ENCODE measurements at regions not wholly inside any gene's neighbourhood (a gene's known extent, or its start where the extent isn't known, plus 50 kb on each side); places are given as distances from the start of the nearest gene placed in this dataset.

DNA sequence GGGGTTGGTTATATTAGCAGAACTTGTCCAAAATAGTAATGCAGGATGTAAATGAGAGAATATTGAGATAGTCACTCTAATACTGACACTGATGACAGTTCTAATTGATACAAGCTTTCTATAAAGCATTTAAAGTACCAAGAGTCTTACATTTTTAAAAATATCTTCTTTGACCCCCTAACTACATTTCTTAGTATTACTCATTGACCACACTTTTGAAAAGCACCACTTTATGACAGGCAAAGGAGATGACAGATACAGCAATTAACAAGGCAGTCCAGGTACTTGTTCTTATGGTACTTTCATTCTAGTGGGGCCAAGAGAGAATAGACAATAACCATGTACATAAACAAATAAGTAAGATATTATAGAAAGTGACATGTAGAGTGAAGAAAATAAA, 139.4 kb upstream of the EYA4 start:
- Mint-ChIP-seq H3K36me3 (ENCODE audit: low read depth) (no peaks in the 10 kb centered on the region), H3K27ac (no peak overlapping the region), H3K27me3 (ENCODE audit: low read depth) (no peaks in the 10 kb centered on the region), H3K4me3 (no peak overlapping the region), H3K4me1 (peaks cover 20% of the 10 kb centered on the region), H3K9me3 (no peaks in the 10 kb centered on the region)
- TF ChIP-seq, protein P1, sequence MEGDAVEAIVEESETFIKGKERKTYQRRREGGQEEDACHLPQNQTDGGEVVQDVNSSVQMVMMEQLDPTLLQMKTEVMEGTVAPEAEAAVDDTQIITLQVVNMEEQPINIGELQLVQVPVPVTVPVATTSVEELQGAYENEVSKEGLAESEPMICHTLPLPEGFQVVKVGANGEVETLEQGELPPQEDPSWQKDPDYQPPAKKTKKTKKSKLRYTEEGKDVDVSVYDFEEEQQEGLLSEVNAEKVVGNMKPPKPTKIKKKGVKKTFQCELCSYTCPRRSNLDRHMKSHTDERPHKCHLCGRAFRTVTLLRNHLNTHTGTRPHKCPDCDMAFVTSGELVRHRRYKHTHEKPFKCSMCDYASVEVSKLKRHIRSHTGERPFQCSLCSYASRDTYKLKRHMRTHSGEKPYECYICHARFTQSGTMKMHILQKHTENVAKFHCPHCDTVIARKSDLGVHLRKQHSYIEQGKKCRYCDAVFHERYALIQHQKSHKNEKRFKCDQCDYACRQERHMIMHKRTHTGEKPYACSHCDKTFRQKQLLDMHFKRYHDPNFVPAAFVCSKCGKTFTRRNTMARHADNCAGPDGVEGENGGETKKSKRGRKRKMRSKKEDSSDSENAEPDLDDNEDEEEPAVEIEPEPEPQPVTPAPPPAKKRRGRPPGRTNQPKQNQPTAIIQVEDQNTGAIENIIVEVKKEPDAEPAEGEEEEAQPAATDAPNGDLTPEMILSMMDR (IDR thresholded peaks at IDR 0.05; ENCODE audit: unreplicated experiment in 3 of 3): no peak

DNA sequence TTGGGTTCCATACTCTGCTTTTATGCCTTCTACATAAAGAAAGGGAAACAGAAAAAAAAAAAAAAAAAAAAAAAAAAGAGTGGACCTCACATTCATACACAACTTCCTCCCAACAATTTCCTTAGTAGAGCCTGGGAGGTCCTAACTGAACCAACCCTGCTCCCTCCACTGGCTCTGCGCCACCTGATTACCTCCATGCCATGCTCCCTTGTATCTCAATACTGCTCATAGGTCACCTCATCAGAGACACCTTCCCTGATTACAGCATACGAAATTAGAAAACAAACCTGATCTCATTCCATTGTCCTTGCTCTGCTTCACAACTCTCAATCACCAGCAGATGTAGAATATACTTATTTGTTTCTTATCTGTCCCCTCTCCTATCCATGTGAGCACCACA, 134.2 kb upstream of the EYA4 start:
- Mint-ChIP-seq H3K36me3 (ENCODE audit: low read depth) (no peaks in the 10 kb centered on the region), H3K9me3 (no peaks in the 10 kb centered on the region), H3K4me3 (no peak overlapping the region), H3K27ac (peak overlapping the region in 1 of 3 experiments; percentile 45), H3K4me1 (peaks cover 18% of the 10 kb centered on the region), H3K27me3 (ENCODE audit: low read depth) (no peaks in the 10 kb centered on the region)
- TF ChIP-seq, protein P1 (IDR thresholded peaks at IDR 0.05; ENCODE audit: unreplicated experiment in 3 of 3): no peak

DNA sequence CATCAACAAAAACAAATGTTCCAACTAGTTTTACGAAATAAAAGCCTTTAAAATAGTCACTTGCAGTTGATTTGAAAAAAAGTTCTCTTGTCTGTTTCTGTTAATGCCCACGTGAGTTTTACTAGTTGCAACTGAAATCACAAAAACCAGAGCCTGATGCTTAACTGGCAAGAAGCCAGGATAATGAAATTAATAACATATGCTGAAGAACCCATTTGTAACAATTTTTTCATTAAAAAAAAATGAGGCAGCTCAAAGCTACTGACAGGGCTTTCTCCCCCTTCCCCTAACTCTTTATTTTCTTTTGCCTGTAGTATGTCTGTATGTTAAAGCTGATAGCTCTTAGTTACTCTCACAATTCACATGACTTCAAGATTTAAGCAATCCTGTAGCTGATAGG, 132.7 kb upstream of the EYA4 start:
- Mint-ChIP-seq H3K9me3 (no peaks in the 10 kb centered on the region), H3K36me3 (ENCODE audit: low read depth) (no peaks in the 10 kb centered on the region), H3K27ac (peak overlapping the region; percentile 11 to 32 (median 17)), H3K4me1 (peaks cover 18% of the 10 kb centered on the region), H3K4me3 (no peak overlapping the region), H3K27me3 (ENCODE audit: low read depth) (no peaks in the 10 kb centered on the region)
- TF ChIP-seq, protein P1 (IDR thresholded peaks at IDR 0.05; ENCODE audit: unreplicated experiment in 3 of 3): no peak

DNA sequence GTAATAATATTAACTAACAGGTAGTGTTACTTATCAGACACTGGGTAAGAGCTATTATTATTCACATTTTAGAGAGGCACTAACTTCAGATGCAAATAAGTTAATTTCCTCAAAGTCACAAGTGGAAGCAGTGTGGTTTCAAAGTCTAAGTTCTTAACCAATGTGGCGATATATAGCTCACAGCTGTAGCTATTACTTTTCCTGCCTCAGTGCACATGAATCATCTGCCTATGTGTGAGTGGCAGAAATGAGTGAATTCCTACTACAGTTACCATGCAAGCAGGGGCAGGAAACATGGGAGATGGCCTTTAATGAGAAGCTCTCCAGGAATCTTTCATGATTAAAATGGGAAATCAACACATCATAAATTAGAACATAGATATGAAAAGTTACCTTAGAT, 126.2 kb upstream of the EYA4 start:
- H3K4me3 Mint-ChIP-seq: no peak overlapping the region
- TF ChIP-seq, protein P1 (IDR thresholded peaks at IDR 0.05; ENCODE audit: unreplicated experiment in 3 of 3): no peak
- peaks cover 5% of the 10 kb centered on the region for H3K36me3 Mint-ChIP-seq (ENCODE audit: low read depth)
- no peaks in the 10 kb centered on the region for H3K27me3 Mint-ChIP-seq (ENCODE audit: low read depth)
- H3K27ac Mint-ChIP-seq: no peak overlapping the region
- peaks cover 10% of the 10 kb centered on the region for H3K4me1 Mint-ChIP-seq
- H3K9me3 Mint-ChIP-seq: peaks cover 15% of the 10 kb centered on the region

DNA sequence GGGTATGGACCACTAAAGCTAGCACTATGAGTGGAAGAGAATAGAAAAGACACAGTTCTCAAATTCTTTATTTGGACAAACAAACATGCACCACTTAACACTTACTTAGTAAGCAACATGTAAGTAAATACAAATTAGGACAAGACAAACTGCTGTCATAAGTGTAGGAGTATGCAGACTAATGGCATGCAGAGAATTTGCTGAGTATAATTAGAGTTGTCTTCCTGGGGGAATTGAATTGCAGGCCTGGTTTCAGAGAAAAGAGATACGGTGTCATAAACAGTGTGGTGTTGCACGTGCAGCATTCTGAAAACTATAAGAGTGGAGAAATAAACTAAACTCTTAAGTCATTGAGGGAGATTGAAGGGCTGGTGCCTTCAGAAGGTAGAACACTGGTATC, 125.2 kb upstream of the EYA4 start:
- peaks cover 23% of the 10 kb centered on the region for H3K9me3 Mint-ChIP-seq
- H3K27me3 Mint-ChIP-seq (ENCODE audit: low read depth): no peaks in the 10 kb centered on the region
- H3K4me1 Mint-ChIP-seq: peaks cover 6% of the 10 kb centered on the region
- peaks cover 11% of the 10 kb centered on the region for H3K36me3 Mint-ChIP-seq (ENCODE audit: low read depth)
- H3K27ac Mint-ChIP-seq: peak overlapping the region; percentile 5 to 74 (median 38)
- TF ChIP-seq, protein P1 (IDR thresholded peaks at IDR 0.05; ENCODE audit: unreplicated experiment in 3 of 3): no peak
- H3K4me3 Mint-ChIP-seq: no peak overlapping the region

DNA sequence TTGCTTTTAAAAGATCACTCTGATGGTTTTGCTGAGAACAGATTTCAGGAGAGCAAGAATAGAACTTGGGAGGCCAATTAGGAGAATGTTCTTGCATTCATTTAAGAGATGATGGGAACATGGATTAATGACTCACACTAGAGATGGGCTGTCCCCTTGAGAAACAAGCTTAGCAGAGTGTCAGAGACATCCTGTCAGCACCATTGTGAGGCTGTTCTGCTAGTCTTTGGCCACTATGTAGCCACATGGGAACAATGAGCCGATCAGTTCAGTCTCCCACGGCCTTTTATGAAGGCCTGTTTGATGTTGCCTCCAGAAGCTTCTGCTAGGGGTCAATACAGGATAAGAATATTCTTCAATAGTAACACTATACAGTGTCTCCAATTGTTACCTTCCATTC, 113.0 kb upstream of the EYA4 start:
- H3K4me1 Mint-ChIP-seq: peaks cover 52% of the 10 kb centered on the region
- H3K9me3 Mint-ChIP-seq: peaks cover 3% of the 10 kb centered on the region
- no peak overlapping the region for H3K4me3 Mint-ChIP-seq
- TF ChIP-seq, protein P1 (IDR thresholded peaks at IDR 0.05; ENCODE audit: unreplicated experiment in 3 of 3): no peak
- H3K27me3 Mint-ChIP-seq (ENCODE audit: low read depth): no peaks in the 10 kb centered on the region
- no peaks in the 10 kb centered on the region for H3K36me3 Mint-ChIP-seq (ENCODE audit: low read depth)
- no peak overlapping the region for H3K27ac Mint-ChIP-seq
